ENCODE measurements at regions not wholly inside any gene's neighbourhood (a gene's known extent, or its start where the extent isn't known, plus 50 kb on each side); places are given as distances from the start of the nearest gene placed in this dataset.
A peak's percentile ranks its signal among the peaks of the same experiment; 100 is the strongest.

DNA sequence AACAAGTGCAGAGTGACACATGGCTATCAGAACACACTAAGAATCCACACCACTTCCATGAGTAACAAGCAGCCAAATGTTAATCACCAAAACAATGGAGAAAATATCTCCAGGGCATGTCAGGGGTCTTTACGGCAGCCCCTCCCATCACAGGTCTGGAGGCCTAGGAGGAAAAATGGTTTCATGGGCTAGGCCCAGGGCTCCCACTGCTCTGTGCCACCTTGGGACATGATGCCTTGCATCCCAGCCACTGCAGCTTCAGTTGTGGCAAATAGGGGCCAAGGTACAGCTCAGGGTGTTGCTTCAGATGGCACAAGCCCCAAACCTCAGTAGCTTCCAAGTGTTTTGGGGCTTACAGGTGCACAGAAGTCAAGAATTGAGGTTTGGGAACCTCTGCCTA, 66.6 kb downstream of the NEURL3 start:
- Histone ChIP-seq H3K9me3 (ENCODE audit: control insufficient read depth, low read length) (peaks cover 14% of the 10 kb centered on the region), H3K4me1 (ENCODE audit: control insufficient read depth, insufficient read depth, low read length, poor library complexity, severe bottlenecking) (no peaks in the 10 kb centered on the region)
- WGBS, 2 experiments (ENCODE audit: insufficient coverage in 2 of 2): 100% methylated on average over 1 of the region's 1 CpG

GRCh38 chr2:96437512-96437911, 67.6 kb downstream of the NEURL3 start:
- Histone ChIP-seq H3K36me3 (ENCODE audit: control insufficient read depth, insufficient read depth, low read length) (no peaks in the 10 kb centered on the region), H3K4me1 (ENCODE audit: control insufficient read depth, insufficient read depth, low read length, poor library complexity, severe bottlenecking) (no peaks in the 10 kb centered on the region), H3K4me3 (ENCODE audit: extremely low read depth, insufficient read depth, low read length, poor library complexity, severe bottlenecking) (no peak overlapping the region), H3K9me3 (ENCODE audit: control insufficient read depth, low read length) (peaks cover 14% of the 10 kb centered on the region), H3K27ac (ENCODE audit: low read depth, low read length, severe bottlenecking) (no peak overlapping the region)
- no CpG with 5 or more reads among the region's 2 CpGs for WGBS, 2 experiments (ENCODE audit: insufficient coverage in 2 of 2)

More for the DNA sequence above, 66.6 kb downstream of the NEURL3 start:
- no peaks in the 10 kb centered on the region for H3K36me3 ChIP-seq (ENCODE audit: control insufficient read depth, insufficient read depth, low read length)
- H3K4me3 ChIP-seq (ENCODE audit: extremely low read depth, insufficient read depth, low read length, poor library complexity, severe bottlenecking): no peak overlapping the region
- H3K27ac ChIP-seq (ENCODE audit: low read depth, low read length, severe bottlenecking): no peak overlapping the region

DNA sequence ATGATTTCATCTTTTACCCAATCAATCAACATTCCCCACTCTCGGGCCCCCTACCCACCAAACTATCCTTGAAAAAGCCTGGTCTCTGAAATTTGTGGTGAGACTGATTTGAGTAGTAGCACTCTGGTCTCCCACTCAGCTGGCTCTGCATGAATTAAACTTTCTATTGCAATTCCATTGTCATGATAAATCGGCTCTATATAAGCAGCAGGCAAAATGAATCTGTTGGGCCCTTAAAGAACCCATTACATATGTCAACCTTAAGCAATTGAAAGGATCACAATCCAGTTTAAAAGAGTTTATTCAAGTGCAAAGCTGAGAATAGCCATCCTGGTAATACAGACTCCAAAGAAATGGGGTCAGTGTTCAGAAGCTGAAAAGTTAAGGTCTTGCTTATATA, 68.2 kb downstream of the NEURL3 start:
- H3K27ac ChIP-seq (ENCODE audit: low read depth, low read length, severe bottlenecking): no peak overlapping the region
- H3K4me1 ChIP-seq (ENCODE audit: control insufficient read depth, insufficient read depth, low read length, poor library complexity, severe bottlenecking): no peaks in the 10 kb centered on the region
- WGBS, 2 experiments (ENCODE audit: insufficient coverage in 2 of 2): 50 to 80% methylated on average over 1 of the region's 2 CpGs
- peaks cover 14% of the 10 kb centered on the region for H3K9me3 ChIP-seq (ENCODE audit: control insufficient read depth, low read length)
- H3K36me3 ChIP-seq (ENCODE audit: control insufficient read depth, insufficient read depth, low read length): no peaks in the 10 kb centered on the region
- no peak overlapping the region for H3K4me3 ChIP-seq (ENCODE audit: extremely low read depth, insufficient read depth, low read length, poor library complexity, severe bottlenecking)

DNA sequence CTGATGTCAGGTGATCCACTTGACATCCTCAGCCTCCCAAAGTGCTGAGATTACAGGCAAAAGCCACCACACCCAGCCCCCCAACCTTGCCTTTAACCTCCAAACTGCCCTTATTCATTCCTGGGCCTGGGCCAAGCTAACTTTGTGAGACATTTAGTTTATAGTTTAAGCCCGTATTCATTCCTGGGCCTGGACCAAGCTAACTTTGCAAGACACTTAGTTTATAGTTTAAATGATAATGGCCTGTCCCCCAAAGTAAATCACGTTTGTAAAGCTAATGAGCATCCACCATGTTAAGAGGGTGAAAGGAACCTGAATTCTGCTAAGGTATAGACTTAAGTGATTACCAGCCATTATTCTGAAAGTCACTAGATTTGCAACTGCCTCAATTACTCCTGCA, 68.7 kb downstream of the NEURL3 start:
- no peaks in the 10 kb centered on the region for H3K4me1 ChIP-seq (ENCODE audit: control insufficient read depth, insufficient read depth, low read length, poor library complexity, severe bottlenecking)
- H3K4me3 ChIP-seq (ENCODE audit: extremely low read depth, insufficient read depth, low read length, poor library complexity, severe bottlenecking): no peak overlapping the region
- WGBS, 2 experiments (ENCODE audit: insufficient coverage in 2 of 2): 17 to 100% methylated on average over 1 of the region's 2 CpGs
- H3K36me3 ChIP-seq (ENCODE audit: control insufficient read depth, insufficient read depth, low read length): no peaks in the 10 kb centered on the region
- H3K27ac ChIP-seq (ENCODE audit: low read depth, low read length, severe bottlenecking): no peak overlapping the region
- H3K9me3 ChIP-seq (ENCODE audit: control insufficient read depth, low read length): peaks cover 14% of the 10 kb centered on the region

GRCh38 chr2:96431319-96431718, 73.8 kb downstream of the NEURL3 start:
- H3K9me3 ChIP-seq (ENCODE audit: control insufficient read depth, low read length): peaks cover 16% of the 10 kb centered on the region
- H3K4me1 ChIP-seq (ENCODE audit: control insufficient read depth, insufficient read depth, low read length, poor library complexity, severe bottlenecking): peaks cover 12% of the 10 kb centered on the region

GRCh38 chr2:96430394-96430988, 74.7 kb downstream of the NEURL3 start:
- H3K4me3 ChIP-seq (ENCODE audit: extremely low read depth, insufficient read depth, low read length, poor library complexity, severe bottlenecking): no peak overlapping the region
- 83 to 89% methylated on average over 3 to 4 of the region's 4 CpGs for whole genome bisulfite sequencing, 2 experiments (ENCODE audit: insufficient coverage in 2 of 2)
- no peaks in the 10 kb centered on the region for H3K36me3 ChIP-seq (ENCODE audit: control insufficient read depth, insufficient read depth, low read length)
- peaks cover 12% of the 10 kb centered on the region for H3K4me1 ChIP-seq (ENCODE audit: control insufficient read depth, insufficient read depth, low read length, poor library complexity, severe bottlenecking)
- peaks cover 16% of the 10 kb centered on the region for H3K9me3 ChIP-seq (ENCODE audit: control insufficient read depth, low read length)
- no peak overlapping the region for H3K27ac ChIP-seq (ENCODE audit: low read depth, low read length, severe bottlenecking)

More at GRCh38 chr2:96431319-96431718, 73.8 kb downstream of the NEURL3 start:
- WGBS, 2 experiments (ENCODE audit: insufficient coverage in 2 of 2): 75 to 94% methylated on average over 6 of the region's 6 CpGs
- Histone ChIP-seq H3K4me3 (ENCODE audit: extremely low read depth, insufficient read depth, low read length, poor library complexity, severe bottlenecking) (no peak overlapping the region), H3K27ac (ENCODE audit: low read depth, low read length, severe bottlenecking) (no peak overlapping the region), H3K36me3 (ENCODE audit: control insufficient read depth, insufficient read depth, low read length) (no peaks in the 10 kb centered on the region)

- Histone ChIP-seq H3K4me3 (ENCODE audit: extremely low read depth, insufficient read depth, low read length, poor library complexity, severe bottlenecking) (no peak overlapping the region), H3K4me1 (ENCODE audit: control insufficient read depth, insufficient read depth, low read length, poor library complexity, severe bottlenecking) (peaks cover 12% of the 10 kb centered on the region), H3K27ac (ENCODE audit: low read depth, low read length, severe bottlenecking) (no peak overlapping the region), H3K36me3 (ENCODE audit: control insufficient read depth, insufficient read depth, low read length) (no peaks in the 10 kb centered on the region), H3K9me3 (ENCODE audit: control insufficient read depth, low read length) (peaks cover 13% of the 10 kb centered on the region)
- WGBS, 2 experiments (ENCODE audit: insufficient coverage in 2 of 2): 40 to 67% methylated on average over 1 of the region's 1 CpG
Measured at GRCh38 chr2:96427917-96428316, 77.2 kb downstream of the NEURL3 start.

GRCh38 chr2:96427169-96427568, 78.0 kb downstream of the NEURL3 start:
- H3K4me1 ChIP-seq (ENCODE audit: control insufficient read depth, insufficient read depth, low read length, poor library complexity, severe bottlenecking): peaks cover 12% of the 10 kb centered on the region
- peaks cover 13% of the 10 kb centered on the region for H3K9me3 ChIP-seq (ENCODE audit: control insufficient read depth, low read length)
- no peaks in the 10 kb centered on the region for H3K36me3 ChIP-seq (ENCODE audit: control insufficient read depth, insufficient read depth, low read length)
- H3K27ac ChIP-seq (ENCODE audit: low read depth, low read length, severe bottlenecking): no peak overlapping the region
- WGBS, 2 experiments (ENCODE audit: insufficient coverage in 2 of 2): 78 to 82% methylated on average over 4 of the region's 4 CpGs
- no peak overlapping the region for H3K4me3 ChIP-seq (ENCODE audit: extremely low read depth, insufficient read depth, low read length, poor library complexity, severe bottlenecking)

GRCh38 chr2:96423828-96424227, 81.3 kb downstream of the NEURL3 start:
- H3K27ac ChIP-seq (ENCODE audit: low read depth, low read length, severe bottlenecking): peak overlapping the region; percentile 17
- no peaks in the 10 kb centered on the region for H3K36me3 ChIP-seq (ENCODE audit: control insufficient read depth, insufficient read depth, low read length)
- H3K4me3 ChIP-seq (ENCODE audit: extremely low read depth, insufficient read depth, low read length, poor library complexity, severe bottlenecking): no peak overlapping the region
- 42 to 90% methylated on average over 1 to 2 of the region's 2 CpGs for WGBS, 2 experiments (ENCODE audit: insufficient coverage in 2 of 2)
- no peaks in the 10 kb centered on the region for H3K9me3 ChIP-seq (ENCODE audit: control insufficient read depth, low read length)
- peaks cover 12% of the 10 kb centered on the region for H3K4me1 ChIP-seq (ENCODE audit: control insufficient read depth, insufficient read depth, low read length, poor library complexity, severe bottlenecking)
